G401 (cell line): ENCODE measurements at regions not wholly inside any gene's neighbourhood (a gene's known extent, or its start where the extent isn't known, plus 50 kb on each side); places are given as distances from the start of the nearest gene placed in this dataset.

Experiments
- DNase-seq: peaks from one replicate; pipeline ENCODE4 v3.0.0-alpha.2; 2015; ENCODE audit warnings: low spot score
- in situ Hi-C: cut with HindIII; loops from 2 replicates; pipeline ENCODE4 v1.10.0; 2016; ENCODE audit warnings: low sequenced_read_pairs, mixed read lengths

GRCh38 chr20:6583134-6583738, 184.2 kb upstream of the BMP2 start:
- in situ Hi-C loops = no loop called here
- peak; percentile 11 for DNase-seq

- in situ Hi-C loops = no loop called here
- DNase-seq = no peak
These were observed 185.0 kb upstream of the BMP2 start for GRCh38 chr20:6582449-6582848.

DNA sequence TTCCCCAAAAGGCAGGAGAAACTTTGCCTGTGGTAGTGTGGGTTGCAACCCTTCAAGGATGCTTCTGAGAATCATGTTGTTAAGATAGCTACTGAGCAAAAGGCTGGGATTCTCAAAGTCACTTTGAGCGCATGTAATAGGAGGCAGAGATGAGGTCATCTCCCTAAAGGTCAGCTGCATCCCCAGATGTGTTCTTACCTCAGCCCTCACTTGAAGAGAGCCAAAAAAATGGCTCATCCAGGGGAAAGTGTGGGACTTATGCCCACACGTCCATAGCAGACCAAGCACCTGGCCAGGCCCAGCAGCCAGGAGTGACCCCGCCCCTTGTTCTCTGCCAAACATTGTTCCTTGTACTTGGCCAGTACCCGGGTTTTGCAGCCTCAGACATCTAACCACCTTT, 187.0 kb upstream of the BMP2 start:
- in situ Hi-C loops = no loop called here

GRCh38 chr20:6579824-6580223, 187.7 kb upstream of the BMP2 start:
- in situ Hi-C loops = no loop called here
- DNase-seq = no peak

More for the DNA sequence above, 187.0 kb upstream of the BMP2 start:
- no peak for DNase-seq

DNA sequence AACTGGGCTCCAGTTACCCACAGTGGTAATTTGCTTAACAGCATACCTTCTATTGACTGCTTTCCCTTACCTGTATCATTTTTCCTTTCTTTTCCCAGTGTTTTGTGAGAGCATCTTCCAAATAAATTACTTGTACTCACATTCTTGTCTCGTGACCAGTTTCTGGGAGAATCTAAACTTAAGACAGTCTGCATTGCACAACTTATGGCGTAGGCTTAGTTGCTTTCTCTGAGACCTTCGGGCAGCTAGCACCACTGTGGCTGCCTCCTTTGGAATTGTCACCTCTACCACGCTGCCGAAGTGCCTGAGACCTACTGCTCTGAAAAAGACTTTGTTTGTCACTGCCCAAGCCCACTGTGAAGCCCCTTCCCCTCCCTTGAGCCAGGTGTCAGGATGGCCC, 188.1 kb upstream of the BMP2 start:
- DNase-seq = no peak
- in situ Hi-C loops = no loop called here

DNA sequence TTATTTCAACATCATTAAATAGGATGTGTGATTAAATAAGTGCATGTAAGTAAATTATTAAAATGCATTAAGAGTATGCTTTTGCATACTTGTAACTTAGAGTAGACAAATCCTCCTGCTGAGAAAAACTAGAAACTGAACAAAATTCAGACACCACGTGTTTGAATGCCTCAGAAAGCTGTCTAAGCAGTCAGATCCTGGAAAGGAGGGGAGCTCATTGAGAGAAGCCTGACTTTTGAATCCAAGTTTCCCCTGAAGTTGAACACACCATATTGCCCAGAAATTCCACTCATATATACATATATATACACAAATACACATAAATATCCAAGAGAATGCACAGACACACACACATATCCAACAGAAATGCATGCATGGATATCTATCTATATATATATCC, 190.0 kb upstream of the BMP2 start:
- no peak for DNase-seq
- in situ Hi-C loops = no loop called here

- in situ Hi-C loops = no loop called here
- DNase-seq = no peak
These were observed 190.8 kb upstream of the BMP2 start for GRCh38 chr20:6576726-6577125.

DNA sequence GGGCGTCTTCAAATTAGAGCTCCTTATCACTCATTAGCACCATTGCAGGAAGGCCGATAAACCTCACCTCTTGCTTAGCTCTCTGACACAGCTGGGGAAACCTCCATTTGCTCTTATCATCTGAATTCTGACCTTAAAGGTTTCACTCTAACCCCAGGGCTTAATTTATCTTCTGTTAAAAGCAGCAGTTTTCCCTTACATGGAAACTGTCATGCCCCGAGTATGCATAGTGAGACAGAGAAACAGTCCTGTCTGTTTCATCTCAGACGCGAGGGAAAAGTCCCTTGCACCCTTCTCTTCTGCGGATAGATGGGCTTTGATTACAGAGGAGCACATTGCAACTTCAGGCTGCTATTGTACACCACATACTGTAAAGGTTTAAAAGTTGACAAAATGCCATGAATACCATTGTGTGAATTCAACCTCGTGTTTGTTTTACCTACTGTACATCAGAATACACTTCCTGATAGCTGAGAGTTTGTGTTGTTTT, 191.5 kb upstream of the BMP2 start:
- in situ Hi-C loops = no loop called here

DNA sequence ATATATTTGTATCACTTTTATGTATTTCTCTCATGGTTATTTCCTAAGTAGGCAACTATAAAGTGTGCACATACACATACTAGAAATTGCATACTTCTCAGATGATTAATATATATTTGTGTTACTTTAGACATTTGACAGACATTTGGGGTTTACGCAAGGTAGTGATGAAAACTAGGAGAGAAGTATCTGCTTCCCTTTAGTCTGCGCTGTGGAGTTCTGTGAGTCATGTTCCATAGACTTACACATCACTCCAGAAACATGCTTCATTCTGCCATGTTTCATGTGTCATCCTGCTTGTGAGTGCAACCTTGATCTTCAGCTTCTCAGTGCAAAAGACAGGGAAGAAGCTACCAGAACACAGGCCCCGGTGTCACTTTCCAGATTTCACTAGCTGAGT, 200.7 kb upstream of the BMP2 start:
- in situ Hi-C loops = no loop called here
- DNase-seq = no peak

More for the DNA sequence above, 191.5 kb upstream of the BMP2 start:
- no peak for DNase-seq

DNA sequence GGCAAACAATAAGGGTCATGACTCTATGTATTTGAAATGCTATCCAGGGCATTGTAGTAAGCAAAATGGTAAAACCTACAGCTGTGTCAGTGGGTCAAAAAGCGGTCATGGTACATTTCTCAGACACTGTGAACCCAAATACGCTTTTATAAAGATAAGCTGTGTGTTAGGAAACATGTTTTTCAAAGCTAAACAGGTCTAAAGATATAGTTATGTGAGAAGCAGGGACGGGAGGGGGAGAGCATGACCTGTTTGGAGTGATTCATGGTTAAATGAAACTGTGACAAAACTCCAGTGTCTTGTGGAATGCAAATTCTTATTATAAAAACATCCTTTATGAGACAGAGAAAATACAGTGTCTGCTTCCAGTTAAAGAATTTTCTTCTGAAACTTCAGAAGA, 205.4 kb upstream of the BMP2 start:
- in situ Hi-C loops = no loop called here
- no peak for DNase-seq

DNA sequence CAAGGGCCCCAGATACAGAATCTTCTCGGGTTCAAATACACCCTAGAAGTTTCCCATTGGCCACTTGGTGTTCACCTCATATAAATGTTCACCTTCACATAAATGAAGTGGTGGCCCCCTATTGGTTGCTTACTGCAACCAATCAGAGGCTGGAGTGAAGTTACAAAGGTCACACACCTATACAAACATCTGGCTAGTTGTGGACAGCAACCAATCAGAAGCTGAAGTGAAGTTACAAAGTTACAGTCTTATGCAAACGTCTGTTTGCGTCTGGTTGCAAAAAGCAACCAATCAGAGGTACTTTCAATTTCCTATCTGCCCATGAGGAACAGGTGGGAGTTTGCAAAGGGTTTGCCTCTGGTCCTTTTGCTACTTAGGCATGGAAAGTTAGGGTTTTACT, 206.5 kb upstream of the BMP2 start:
- in situ Hi-C loops = no loop called here
- no peak for DNase-seq

DNA sequence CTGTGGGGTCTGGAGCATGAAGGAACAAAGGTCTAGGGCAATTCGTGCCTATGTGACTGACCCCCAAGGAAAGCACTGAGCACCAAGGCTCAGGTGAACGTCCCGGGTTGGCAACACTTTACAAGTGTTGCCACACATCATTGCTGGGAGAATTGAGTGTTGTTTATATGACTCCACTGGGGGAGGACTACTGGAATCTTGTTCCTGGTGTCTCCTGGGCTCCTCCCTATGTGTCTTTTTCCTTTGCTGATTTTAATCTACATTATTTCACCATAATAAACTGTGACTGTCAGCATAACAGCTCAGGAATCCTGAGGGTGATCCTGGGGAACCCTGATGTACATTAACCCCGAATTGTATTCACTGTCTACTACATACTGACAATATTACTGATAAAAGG, 207.7 kb upstream of the BMP2 start:
- in situ Hi-C loops = no loop called here

GRCh38 chr20:6558341-6558740, 209.1 kb upstream of the BMP2 start:
- DNase-seq = no peak
- in situ Hi-C loops = no loop called here

More for the DNA sequence above, 207.7 kb upstream of the BMP2 start:
- DNase-seq = no peak

GRCh38 chr20:6533761-6534479, 233.6 kb upstream of the BMP2 start:
- no peak for DNase-seq
- in situ Hi-C loops = no loop called here

GRCh38 chr20:6533351-6533750, 234.1 kb upstream of the BMP2 start:
- in situ Hi-C loops = no loop called here

DNA sequence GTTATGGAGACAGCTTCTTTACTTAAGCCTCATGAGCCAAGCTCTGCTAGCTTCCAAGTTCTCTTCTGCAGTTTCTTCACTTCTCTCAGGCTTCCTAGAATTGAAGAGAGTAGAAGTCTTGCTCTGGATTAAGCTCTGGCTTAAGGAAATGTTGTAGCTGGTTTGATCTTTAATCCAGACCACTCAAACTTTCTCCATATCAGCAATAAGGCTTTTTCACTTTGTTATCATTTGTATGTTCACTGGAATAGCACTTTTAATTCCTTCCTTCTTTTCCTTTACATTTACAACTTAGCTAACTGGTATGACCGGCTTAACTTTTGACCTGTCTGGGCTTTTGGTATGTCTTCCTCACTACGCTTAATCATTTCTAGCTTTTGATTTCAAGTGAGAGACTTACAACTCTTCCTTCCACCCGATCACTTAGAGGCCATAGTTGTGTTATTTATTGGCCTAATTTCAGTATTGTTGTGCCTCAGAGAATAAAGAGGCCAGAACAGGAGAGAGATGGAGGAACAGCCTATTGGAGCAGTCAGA, 236.6 kb upstream of the BMP2 start:
- DNase-seq = no peak
- in situ Hi-C loops = no loop called here

More at GRCh38 chr20:6533351-6533750, 234.1 kb upstream of the BMP2 start:
- no peak for DNase-seq

- in situ Hi-C loops = no loop called here
These were observed 237.2 kb upstream of the BMP2 start for GRCh38 chr20:6530254-6530653.

GRCh38 chr20:6525447-6526303, 241.8 kb upstream of the BMP2 start:
- DNase-seq = no peak
- in situ Hi-C loops = no loop called here

More at GRCh38 chr20:6530254-6530653, 237.2 kb upstream of the BMP2 start:
- DNase-seq = no peak

DNA sequence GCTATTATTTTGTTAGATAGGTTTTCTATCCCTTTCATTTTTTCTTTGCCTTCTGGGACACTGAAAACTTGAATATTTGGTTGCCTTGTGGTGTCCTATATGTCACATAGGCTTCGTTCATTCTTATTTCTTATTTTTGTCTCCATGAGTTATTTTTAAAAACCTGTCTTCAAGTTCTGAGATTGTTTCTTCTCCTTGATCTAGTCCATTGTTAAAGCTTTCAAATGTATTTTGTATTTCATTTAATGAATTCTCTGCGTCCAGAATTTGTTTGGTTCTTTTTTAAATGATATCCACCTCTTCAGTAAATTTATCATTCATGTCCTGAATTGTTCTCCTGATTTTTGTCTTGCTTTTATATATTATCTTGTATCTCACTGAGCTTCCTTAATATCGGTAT, 243.2 kb upstream of the BMP2 start:
- DNase-seq = no peak
- in situ Hi-C loops = no loop called here

DNA sequence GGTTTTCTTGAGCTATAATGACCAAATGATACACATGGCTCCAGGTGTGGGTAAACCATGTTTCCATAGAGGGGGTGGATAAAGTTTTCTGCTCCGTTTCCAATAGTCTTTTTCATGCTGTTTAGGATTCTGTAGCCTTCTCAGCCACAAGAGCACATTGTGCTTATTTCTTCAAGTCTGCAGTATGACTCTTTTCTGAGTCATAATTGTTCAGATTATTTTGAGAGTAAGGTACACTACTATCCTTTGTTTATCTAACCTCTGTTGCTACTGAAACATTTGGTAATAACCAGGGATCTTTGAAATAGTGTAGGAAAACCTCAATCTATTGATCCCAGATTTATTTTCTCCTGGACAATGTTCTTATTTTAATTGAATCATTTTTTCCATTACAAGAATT, 247.9 kb upstream of the BMP2 start:
- in situ Hi-C loops = no loop called here
- DNase-seq = no peak
